Caco-2 (cell line): ENCODE measurements at regions not wholly inside any gene's neighbourhood (a gene's known extent, or its start where the extent isn't known, plus 50 kb on each side); places are given as distances from the start of the nearest gene placed in this dataset.

Source experiments
- BruUV-seq: library from RNA; stranded (reverse); fragments of 400-500 nt; replicated peaks from 2 replicates; lab custom pipeline; 2021; lab: Mats Ljungman, UMichigan
- CTCF ChIA-PET: fragments of 300-600 bp; sonication (Branson Sonifier 250); formaldehyde crosslinking; loops from one replicate; lab custom pipeline; 2022; ENCODE audit warnings: antibody characterized with exemption; lab: Charles Lee
- POLR2A ChIA-PET: fragments of 300-600 bp; sonication (Branson Sonifier 250); formaldehyde crosslinking; loops from one replicate; lab custom pipeline; 2022; ENCODE audit warnings: antibody characterized with exemption; lab: Charles Lee
- DNase-seq, 2 experiments: peaks; one replicate each; pipeline versions ENCODE4 v3.0.0 to v3.0.0-alpha.2; 2020 to 2022
- H3K27me3 ChIP-seq: replicated peaks from 2 replicates; pipeline ENCODE4 v1.6.0; 2011; ENCODE audit warnings: low read length; ENCODE audit not compliant: control insufficient read depth, insufficient read depth
- H3K36me3 ChIP-seq: 2 replicates; pipeline ENCODE4 v1.5.1; 2011; ENCODE audit warnings: low read length; ENCODE audit not compliant: control insufficient read depth, insufficient read depth
- H3K4me1 ChIP-seq: fragments of 250-450 bp; sonication (Bioruptor Pico); 2 replicates; pipeline ENCODE4 v1.5.1; 2020; ENCODE audit warnings: mild to moderate bottlenecking
- H3K4me3 ChIP-seq: 2 replicates; pipeline ENCODE4 v1.5.1; 2011; ENCODE audit warnings: low read depth, mild to moderate bottlenecking, control low read depth, low read length
- H3K9me3 ChIP-seq: fragments of 250-450 bp; sonication (Bioruptor Pico); 2 replicates; pipeline ENCODE4 v1.5.1; 2020; ENCODE audit warnings: mild to moderate bottlenecking, moderate library complexity
- H3K27ac Mint-ChIP-seq: one replicate; pipeline ENCODE4 v1.8.0; 2022; ENCODE audit warnings: mixed read lengths; ENCODE audit not compliant: unreplicated experiment
- H3K27me3 Mint-ChIP-seq: one replicate; pipeline ENCODE4 v1.8.0; 2022; ENCODE audit warnings: mixed read lengths; ENCODE audit not compliant: insufficient read depth, unreplicated experiment
- H3K36me3 Mint-ChIP-seq: one replicate; pipeline ENCODE4 v1.8.0; 2022; ENCODE audit warnings: mild to moderate bottlenecking, mixed read lengths; ENCODE audit not compliant: insufficient read depth, unreplicated experiment
- H3K4me1 Mint-ChIP-seq: one replicate; pipeline ENCODE4 v1.8.0; 2022; ENCODE audit warnings: low read depth, mixed read lengths; ENCODE audit not compliant: unreplicated experiment
- H3K4me3 Mint-ChIP-seq: one replicate; pipeline ENCODE4 v1.8.0; 2022; ENCODE audit warnings: mild to moderate bottlenecking, moderate library complexity, mixed read lengths; ENCODE audit not compliant: unreplicated experiment
- H3K9me3 Mint-ChIP-seq: one replicate; pipeline ENCODE4 v1.8.0; 2022; ENCODE audit warnings: mixed read lengths; ENCODE audit not compliant: unreplicated experiment
- intact Hi-C: fragments of 100-400 bp; cut with micrococcal nuclease; formaldehyde crosslinking; loops from one replicate; pipeline ENCODE4 v1.10.0; 2022; ENCODE audit not compliant: unreplicated experiment
- TF ChIP-seq, protein P1 (sequence below), 2 experiments: fragments of 200-600 bp in 1 of 2; IDR thresholded peaks; 1 replicate in 1 of 2; 2 replicates in 1 of 2; pipeline versions ENCODE4 v1.5.1 to v1.8.0; 2011 to 2022; ENCODE audit warnings: antibody characterized with exemption in 1 of 2, control low read depth in 1 of 2, inconsistent platforms in 1 of 2, low read depth in 1 of 2, low read length in 1 of 2, mild to moderate bottlenecking in 1 of 2, moderate library complexity in 1 of 2; ENCODE audit not compliant: insufficient read depth in 1 of 2, severe bottlenecking in 1 of 2, unreplicated experiment in 1 of 2

DNA sequence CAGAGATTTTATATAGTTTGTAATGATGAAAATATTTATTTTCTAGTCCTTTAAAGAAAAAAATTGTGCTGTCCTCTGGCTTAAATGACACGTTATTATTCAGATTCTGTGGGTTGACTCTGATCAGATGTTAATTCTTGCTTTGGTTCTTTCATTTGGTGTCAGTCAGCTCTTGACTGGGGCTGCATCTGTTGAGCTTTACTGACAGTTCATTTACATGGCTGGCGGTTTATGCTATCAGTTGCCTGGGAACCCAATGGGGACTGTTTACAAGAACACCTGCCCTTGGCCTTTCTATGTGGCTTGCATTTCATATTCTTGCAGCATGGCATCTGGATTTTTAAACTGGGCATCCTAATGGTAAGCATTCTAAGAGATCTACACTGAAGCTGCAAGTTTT lies 667.1 kb upstream of the FBXO33 start:
- ChIA-PET CTCF (no interaction called here), POLR2A (no interaction called here)
- no peak overlapping the region for H3K4me3 Mint-ChIP-seq
- TF ChIP-seq, protein P1, sequence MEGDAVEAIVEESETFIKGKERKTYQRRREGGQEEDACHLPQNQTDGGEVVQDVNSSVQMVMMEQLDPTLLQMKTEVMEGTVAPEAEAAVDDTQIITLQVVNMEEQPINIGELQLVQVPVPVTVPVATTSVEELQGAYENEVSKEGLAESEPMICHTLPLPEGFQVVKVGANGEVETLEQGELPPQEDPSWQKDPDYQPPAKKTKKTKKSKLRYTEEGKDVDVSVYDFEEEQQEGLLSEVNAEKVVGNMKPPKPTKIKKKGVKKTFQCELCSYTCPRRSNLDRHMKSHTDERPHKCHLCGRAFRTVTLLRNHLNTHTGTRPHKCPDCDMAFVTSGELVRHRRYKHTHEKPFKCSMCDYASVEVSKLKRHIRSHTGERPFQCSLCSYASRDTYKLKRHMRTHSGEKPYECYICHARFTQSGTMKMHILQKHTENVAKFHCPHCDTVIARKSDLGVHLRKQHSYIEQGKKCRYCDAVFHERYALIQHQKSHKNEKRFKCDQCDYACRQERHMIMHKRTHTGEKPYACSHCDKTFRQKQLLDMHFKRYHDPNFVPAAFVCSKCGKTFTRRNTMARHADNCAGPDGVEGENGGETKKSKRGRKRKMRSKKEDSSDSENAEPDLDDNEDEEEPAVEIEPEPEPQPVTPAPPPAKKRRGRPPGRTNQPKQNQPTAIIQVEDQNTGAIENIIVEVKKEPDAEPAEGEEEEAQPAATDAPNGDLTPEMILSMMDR (IDR thresholded peaks at IDR 0.05; ENCODE audit: insufficient read depth in 1 of 2, low read depth in 1 of 2, low read length in 1 of 2, severe bottlenecking in 1 of 2, unreplicated experiment in 1 of 2), result no peak
- no peak for DNase-seq
- H3K36me3 Mint-ChIP-seq, result no peaks in the 10 kb centered on the region
- no peaks in the 10 kb centered on the region for H3K4me1 ChIP-seq
- H3K27me3 Mint-ChIP-seq, result no peaks in the 10 kb centered on the region
- H3K4me1 Mint-ChIP-seq, result no peaks in the 10 kb centered on the region
- H3K4me3 ChIP-seq, result no peak overlapping the region
- H3K9me3 ChIP-seq, result no peaks in the 10 kb centered on the region
- no peaks in the 10 kb centered on the region for H3K27me3 ChIP-seq
- H3K36me3 ChIP-seq, result no peaks in the 10 kb centered on the region
- no peaks in the 10 kb centered on the region for H3K9me3 Mint-ChIP-seq
- H3K27ac Mint-ChIP-seq, result no peak overlapping the region
- intact Hi-C loops, result no loop called here
- no TSS peak for BruUV-seq

DNA sequence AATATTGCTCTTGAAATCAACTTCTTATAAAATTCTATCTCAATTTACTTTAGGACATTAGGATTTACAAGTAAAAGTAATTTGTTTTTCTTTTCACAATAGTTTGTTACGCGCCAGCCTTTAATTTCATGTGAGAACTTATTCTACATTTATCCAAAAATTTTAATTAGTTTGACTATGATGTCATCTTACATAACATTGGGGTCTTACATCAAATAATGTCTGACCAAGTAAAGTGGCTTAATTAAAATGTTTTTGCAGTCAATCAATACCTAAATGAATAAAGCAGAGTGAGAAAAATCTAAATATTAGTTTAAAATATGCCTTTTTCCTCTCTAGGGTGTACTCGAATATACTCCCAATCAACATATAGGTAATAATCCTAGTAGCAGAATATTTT lies 666.2 kb upstream of the FBXO33 start:
- POLR2A ChIA-PET, result no interaction called here

DNA sequence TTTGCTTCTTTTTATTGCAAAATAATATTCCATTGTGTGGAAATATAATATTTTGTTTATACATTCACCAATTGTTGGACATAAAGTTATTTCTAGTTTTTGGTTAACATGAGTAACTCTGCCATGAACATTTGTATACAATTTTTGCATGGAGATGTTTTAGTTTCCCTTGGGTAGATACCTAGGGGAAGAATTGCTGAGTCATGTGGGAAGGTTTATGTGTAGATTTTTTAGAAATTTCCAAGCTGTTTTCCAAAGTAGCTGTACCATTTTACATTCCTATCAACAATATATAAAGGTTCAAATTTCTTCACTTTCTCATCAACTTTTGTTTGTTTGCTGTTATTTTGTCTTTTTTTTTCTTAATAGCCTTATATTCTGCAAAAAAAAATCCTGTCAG lies 664.7 kb upstream of the FBXO33 start:
- Histone ChIP-seq H3K27me3 (no peaks in the 10 kb centered on the region), H3K4me1 (no peaks in the 10 kb centered on the region), H3K36me3 (no peaks in the 10 kb centered on the region), H3K4me3 (no peak overlapping the region), H3K9me3 (no peaks in the 10 kb centered on the region)
- ChIA-PET POLR2A (no interaction called here), CTCF (no interaction called here)
- no peaks in the 10 kb centered on the region for H3K4me1 Mint-ChIP-seq
- no peaks in the 10 kb centered on the region for H3K27me3 Mint-ChIP-seq
- no peak for DNase-seq
- H3K9me3 Mint-ChIP-seq, result no peaks in the 10 kb centered on the region
- BruUV-seq, result no TSS peak
- no peak overlapping the region for H3K27ac Mint-ChIP-seq
- H3K4me3 Mint-ChIP-seq, result no peak overlapping the region
- H3K36me3 Mint-ChIP-seq, result no peaks in the 10 kb centered on the region
- intact Hi-C loops, result no loop called here
- TF ChIP-seq, protein P1 (IDR thresholded peaks at IDR 0.05; ENCODE audit: insufficient read depth in 1 of 2, low read depth in 1 of 2, low read length in 1 of 2, severe bottlenecking in 1 of 2, unreplicated experiment in 1 of 2), result no peak

More for the DNA sequence above, 666.2 kb upstream of the FBXO33 start:
- Histone ChIP-seq H3K4me1 (no peaks in the 10 kb centered on the region), H3K4me3 (no peak overlapping the region), H3K36me3 (no peaks in the 10 kb centered on the region), H3K9me3 (no peaks in the 10 kb centered on the region), H3K27me3 (no peaks in the 10 kb centered on the region)
- no peaks in the 10 kb centered on the region for H3K4me1 Mint-ChIP-seq
- DNase-seq, result no peak
- intact Hi-C loops, result no loop called here
- no peak overlapping the region for H3K27ac Mint-ChIP-seq
- H3K9me3 Mint-ChIP-seq, result no peaks in the 10 kb centered on the region
- no peaks in the 10 kb centered on the region for H3K36me3 Mint-ChIP-seq
- BruUV-seq, result no TSS peak
- CTCF ChIA-PET, result no interaction called here
- TF ChIP-seq, protein P1 (IDR thresholded peaks at IDR 0.05; ENCODE audit: insufficient read depth in 1 of 2, low read depth in 1 of 2, low read length in 1 of 2, severe bottlenecking in 1 of 2, unreplicated experiment in 1 of 2), result no peak
- H3K4me3 Mint-ChIP-seq, result no peak overlapping the region
- no peaks in the 10 kb centered on the region for H3K27me3 Mint-ChIP-seq
